ENCODE measurements at regions not wholly inside any gene's neighbourhood (a gene's known extent, or its start where the extent isn't known, plus 50 kb on each side); places are given as distances from the start of the nearest gene placed in this dataset.

- TF ChIP-seq, protein P1, sequence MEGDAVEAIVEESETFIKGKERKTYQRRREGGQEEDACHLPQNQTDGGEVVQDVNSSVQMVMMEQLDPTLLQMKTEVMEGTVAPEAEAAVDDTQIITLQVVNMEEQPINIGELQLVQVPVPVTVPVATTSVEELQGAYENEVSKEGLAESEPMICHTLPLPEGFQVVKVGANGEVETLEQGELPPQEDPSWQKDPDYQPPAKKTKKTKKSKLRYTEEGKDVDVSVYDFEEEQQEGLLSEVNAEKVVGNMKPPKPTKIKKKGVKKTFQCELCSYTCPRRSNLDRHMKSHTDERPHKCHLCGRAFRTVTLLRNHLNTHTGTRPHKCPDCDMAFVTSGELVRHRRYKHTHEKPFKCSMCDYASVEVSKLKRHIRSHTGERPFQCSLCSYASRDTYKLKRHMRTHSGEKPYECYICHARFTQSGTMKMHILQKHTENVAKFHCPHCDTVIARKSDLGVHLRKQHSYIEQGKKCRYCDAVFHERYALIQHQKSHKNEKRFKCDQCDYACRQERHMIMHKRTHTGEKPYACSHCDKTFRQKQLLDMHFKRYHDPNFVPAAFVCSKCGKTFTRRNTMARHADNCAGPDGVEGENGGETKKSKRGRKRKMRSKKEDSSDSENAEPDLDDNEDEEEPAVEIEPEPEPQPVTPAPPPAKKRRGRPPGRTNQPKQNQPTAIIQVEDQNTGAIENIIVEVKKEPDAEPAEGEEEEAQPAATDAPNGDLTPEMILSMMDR (conservative IDR thresholded peaks at IDR 0.05 in 1 of 2, IDR thresholded peaks at IDR 0.05 in 1 of 2; ENCODE audit: extremely low read depth in 1 of 2, insufficient read depth in 1 of 2, low read depth in 1 of 2, low read length in 2 of 2): no peak
- TF ChIP-seq EZH2 (IDR thresholded peaks at IDR 0.05; ENCODE audit: borderline replicate concordance, low read length): no peak
Measured at GRCh38 chr15:46460431-46461094, 825.7 kb downstream of the SQOR start.
